Neuronal stem cell (in vitro differentiated cells): ENCODE measurements at regions not wholly inside any gene's neighbourhood (a gene's known extent, or its start where the extent isn't known, plus 50 kb on each side); places are given as distances from the start of the nearest gene placed in this dataset.

Experiments used
- DNase-seq: peaks from one replicate; pipeline ENCODE4 v3.0.0-alpha.2; 2013; ENCODE audit warnings: low spot score
- H2AFZ ChIP-seq: one replicate; pipeline ENCODE4 v1.6.1; 2013; ENCODE audit warnings: mild to moderate bottlenecking, low read length, inconsistent platforms
- H2AK5ac ChIP-seq: 2 replicates; pipeline ENCODE4 v1.6.1; 2013; ENCODE audit warnings: low read depth, mild to moderate bottlenecking, inconsistent platforms, low read length, moderate library complexity, mixed read lengths
- H2BK120ac ChIP-seq: 2 replicates; pipeline ENCODE4 v1.6.1; 2013; ENCODE audit warnings: low read depth, mild to moderate bottlenecking, inconsistent platforms, low read length, moderate library complexity, mixed read lengths
- H2BK12ac ChIP-seq: one replicate; pipeline ENCODE4 v1.6.1; 2013; ENCODE audit warnings: low read length, inconsistent platforms
- H2BK15ac ChIP-seq: 2 replicates; pipeline ENCODE4 v1.6.1; 2013; ENCODE audit warnings: mild to moderate bottlenecking, low read length, inconsistent platforms, mixed read lengths
- H2BK5ac ChIP-seq: one replicate; pipeline ENCODE4 v1.6.1; 2013; ENCODE audit warnings: inconsistent platforms, mild to moderate bottlenecking, low read length, moderate library complexity
- H3K14ac ChIP-seq: one replicate; pipeline ENCODE4 v1.6.1; 2013; ENCODE audit warnings: low read length, inconsistent platforms
- H3K18ac ChIP-seq: 2 replicates; pipeline ENCODE4 v1.6.1; 2013; ENCODE audit warnings: low read length, inconsistent platforms
- H3K23ac ChIP-seq: 2 replicates; pipeline ENCODE4 v1.6.1; 2013; ENCODE audit warnings: low read depth, mild to moderate bottlenecking, mixed read lengths, low read length, inconsistent platforms; ENCODE audit not compliant: poor library complexity
- H3K27ac ChIP-seq: replicated peaks from 3 replicates; pipeline ENCODE4 v1.5.1; 2013; ENCODE audit warnings: low read length, inconsistent platforms
- H3K27me3 ChIP-seq, 3 experiments: 2 replicates each; pipeline ENCODE4 v1.6.1; 2013; ENCODE audit warnings: low read length in 3 of 3, mild to moderate bottlenecking in 2 of 3, inconsistent platforms in 1 of 3, low read depth in 1 of 3, mixed read lengths in 1 of 3, moderate library complexity in 1 of 3; ENCODE audit not compliant: control insufficient read depth in 3 of 3, insufficient read depth in 3 of 3
- H3K36me3 ChIP-seq, 2 donors: replicated peaks in 1 of 2; 2 replicates each; pipeline ENCODE4 v1.6.1; 2013; ENCODE audit warnings: low read length in 2 of 2; ENCODE audit not compliant: control insufficient read depth in 2 of 2, insufficient read depth in 2 of 2
- H3K4ac ChIP-seq: 2 replicates; pipeline ENCODE4 v1.6.1; 2013; ENCODE audit warnings: inconsistent platforms, mild to moderate bottlenecking, low read length, moderate library complexity
- H3K4me1 ChIP-seq, 2 donors: 1 replicate in 1 of 2; 2 replicates in 1 of 2; pipeline ENCODE4 v1.6.1; 2013; ENCODE audit warnings: low read length in 2 of 2, low read depth in 1 of 2; ENCODE audit not compliant: control insufficient read depth in 2 of 2, insufficient read depth in 1 of 2
- H3K4me2 ChIP-seq: one replicate; pipeline ENCODE4 v1.6.1; 2013; ENCODE audit warnings: mild to moderate bottlenecking, low read length, inconsistent platforms; ENCODE audit not compliant: insufficient read depth, poor library complexity, severe bottlenecking
- H3K4me3 ChIP-seq, 2 donors: 2 replicates each; pipeline ENCODE4 v1.5.1; 2013; ENCODE audit warnings: low read length in 2 of 2, mild to moderate bottlenecking in 2 of 2, inconsistent platforms in 1 of 2, moderate library complexity in 1 of 2
- H3K79me1 ChIP-seq: one replicate; pipeline ENCODE4 v1.6.1; 2013; ENCODE audit warnings: low read depth, mild to moderate bottlenecking, inconsistent platforms, low read length, moderate library complexity
- H3K9ac ChIP-seq: one replicate; pipeline ENCODE4 v1.6.1; 2013; ENCODE audit warnings: mild to moderate bottlenecking, low read depth, low read length, inconsistent platforms; ENCODE audit not compliant: poor library complexity
- H3K9me3 ChIP-seq, 2 donors: replicated peaks in 1 of 2; 2 replicates each; pipeline versions ENCODE3 to v1.6.1; 2013; ENCODE audit warnings: low read length in 2 of 2, mild to moderate bottlenecking in 2 of 2, inconsistent platforms in 1 of 2, low read depth in 1 of 2, mixed read lengths in 1 of 2, moderate library complexity in 1 of 2; ENCODE audit not compliant: control insufficient read depth in 2 of 2, insufficient read depth in 1 of 2
- H4K8ac ChIP-seq: one replicate; pipeline ENCODE4 v1.6.1; 2013; ENCODE audit warnings: low read depth, mild to moderate bottlenecking, inconsistent platforms, low read length, moderate library complexity
- H4K91ac ChIP-seq: one replicate; pipeline ENCODE4 v1.6.1; 2013; ENCODE audit warnings: low read length, low read depth, mild to moderate bottlenecking, inconsistent platforms; ENCODE audit not compliant: poor library complexity
- WGBS, 2 donors: extraction: QIAGEN DNeasy Blood & Tissue Kit; methylation state at CpG; one replicate each; pipeline ENCODE4 v1.1.7; 2013; ENCODE audit warnings: missing lambda C conversion rate in 2 of 2, mixed read lengths in 1 of 2; ENCODE audit not compliant: insufficient read length in 2 of 2, insufficient replicate concordance in 1 of 2; ENCODE audit errors: extremely low coverage in 2 of 2; 5-methylcytosine and 5-hydroxymethylcytosine counted together

GRCh38 chr2:19476327-19476726 is 117.9 kb upstream of the OSR1 start:
- Histone ChIP-seq H2BK12ac (no peak overlapping the region), H3K36me3 (no peaks in the 10 kb centered on the region), H3K27ac (no peak overlapping the region), H3K4me3 (no peak overlapping the region), H3K9me3 (no peaks in the 10 kb centered on the region), H3K79me1 (no peaks in the 10 kb centered on the region), H2AK5ac (no peak overlapping the region), H4K8ac (no peak overlapping the region), H3K18ac (no peak overlapping the region), H3K23ac (no peak overlapping the region), H2BK5ac (no peak overlapping the region), H4K91ac (no peak overlapping the region), H3K9ac (no peak overlapping the region), H3K14ac (no peak overlapping the region), H2BK15ac (no peak overlapping the region), H3K4ac (no peak overlapping the region), H2AFZ (no peak overlapping the region), H3K4me2 (no peak overlapping the region), H3K27me3 (peaks cover 0 to 2% (median 0%) of the 10 kb centered on the region in 3 experiments), H3K4me1 (peaks cover 0 to 2% of the 10 kb centered on the region in 2 donors), H2BK120ac (no peak overlapping the region)
- no CpG with 5 or more reads among the region's 2 CpGs for WGBS, 2 donors
- no peak for DNase-seq

GRCh38 chr2:19474128-19474527 is 115.7 kb upstream of the OSR1 start:
- Histone ChIP-seq H3K36me3 (no peaks in the 10 kb centered on the region), H3K18ac (no peak overlapping the region), H4K91ac (no peak overlapping the region), H3K79me1 (no peaks in the 10 kb centered on the region), H3K4me3 (no peak overlapping the region), H2BK120ac (no peak overlapping the region), H3K23ac (no peak overlapping the region), H3K4me2 (no peak overlapping the region), H3K27me3 (peaks cover 0 to 2% (median 0%) of the 10 kb centered on the region in 3 experiments), H2BK12ac (no peak overlapping the region), H3K27ac (no peak overlapping the region), H4K8ac (no peak overlapping the region), H3K9me3 (no peaks in the 10 kb centered on the region), H2BK5ac (no peak overlapping the region), H2BK15ac (no peak overlapping the region), H2AK5ac (no peak overlapping the region), H3K4ac (no peak overlapping the region), H3K14ac (no peak overlapping the region), H2AFZ (no peak overlapping the region), H3K9ac (no peak overlapping the region), H3K4me1 (peaks cover 0 to 2% of the 10 kb centered on the region in 2 donors)
- no CpG with 5 or more reads among the region's 8 CpGs for WGBS, 2 donors
- no peak for DNase-seq

- Histone ChIP-seq H3K18ac (no peak overlapping the region), H3K9me3 (no peaks in the 10 kb centered on the region), H3K4ac (no peak overlapping the region), H3K23ac (no peak overlapping the region), H2BK12ac (no peak overlapping the region), H3K27ac (no peak overlapping the region), H3K14ac (no peak overlapping the region), H2BK15ac (no peak overlapping the region), H3K4me3 (no peak overlapping the region), H4K8ac (no peak overlapping the region), H2BK120ac (no peak overlapping the region), H3K4me1 (peaks cover 0 to 2% of the 10 kb centered on the region in 2 donors), H3K9ac (no peak overlapping the region), H2AFZ (no peak overlapping the region), H4K91ac (no peak overlapping the region), H3K79me1 (no peaks in the 10 kb centered on the region), H3K4me2 (no peak overlapping the region), H2AK5ac (no peak overlapping the region), H3K36me3 (no peaks in the 10 kb centered on the region), H3K27me3 (peaks cover 0 to 2% (median 0%) of the 10 kb centered on the region in 3 experiments), H2BK5ac (no peak overlapping the region)
- no peak for DNase-seq
- WGBS, 2 donors = no CpG with 5 or more reads among the region's 6 CpGs
Measured at GRCh38 chr2:19473350-19473749, 114.9 kb upstream of the OSR1 start.

- Histone ChIP-seq H4K91ac (no peak overlapping the region), H3K79me1 (no peaks in the 10 kb centered on the region), H3K27ac (no peak overlapping the region), H2BK5ac (no peak overlapping the region), H2BK12ac (no peak overlapping the region), H2AK5ac (no peak overlapping the region), H3K23ac (no peak overlapping the region), H3K9me3 (no peaks in the 10 kb centered on the region), H3K36me3 (no peaks in the 10 kb centered on the region), H3K14ac (no peak overlapping the region), H4K8ac (no peak overlapping the region), H2BK15ac (no peak overlapping the region), H3K4me1 (peaks cover 0 to 2% of the 10 kb centered on the region in 2 donors), H3K9ac (no peak overlapping the region), H3K4ac (no peak overlapping the region), H3K18ac (no peak overlapping the region), H3K27me3 (peaks cover 0 to 2% (median 0%) of the 10 kb centered on the region in 3 experiments), H3K4me3 (no peak overlapping the region), H2AFZ (no peak overlapping the region), H3K4me2 (no peak overlapping the region), H2BK120ac (no peak overlapping the region)
- DNase-seq = no peak
- WGBS, 2 donors = no CpG with 5 or more reads among the region's 4 CpGs
Measured at GRCh38 chr2:19472391-19472978, 114.1 kb upstream of the OSR1 start.
